PC-3 (cell line): ENCODE measurements at regions not wholly inside any gene's neighbourhood (a gene's known extent, or its start where the extent isn't known, plus 50 kb on each side); places are given as distances from the start of the nearest gene placed in this dataset.

Experiments used
- ATAC-seq: fragments of 200-7000 bp; cut with Tn5 transposase; 2 replicates; pipeline ENCODE4 v1.9.1; 2020; ENCODE audit warnings: mild to moderate bottlenecking, moderate library complexity
- BruUV-seq: library from RNA; stranded (reverse); fragments of 400-500 nt; replicated peaks from 2 replicates; lab custom pipeline; 2021; lab: Mats Ljungman, UMichigan
- CTCF ChIA-PET: fragments of 300-600 bp; sonication (Branson Sonifier 250); formaldehyde crosslinking; loops from one replicate; lab custom pipeline; 2022; ENCODE audit warnings: antibody characterized with exemption; lab: Charles Lee
- POLR2A ChIA-PET: fragments of 300-600 bp; sonication (Branson Sonifier 250); formaldehyde crosslinking; loops from one replicate; lab custom pipeline; 2022; ENCODE audit warnings: antibody characterized with exemption; ENCODE audit not compliant: unreplicated experiment; lab: Charles Lee
- DNase-seq: peaks from one replicate; pipeline ENCODE4 v3.0.0-alpha.2; 2015
- H2AFZ ChIP-seq: fragments of 300-600 bp; sonication (generic); 2 replicates; pipeline ENCODE4 v1.6.0; 2016; ENCODE audit warnings: antibody characterized with exemption, low read length
- H3F3A ChIP-seq: fragments of 300-600 bp; sonication (generic); one replicate; pipeline ENCODE4 v1.6.0; 2017; ENCODE audit warnings: antibody characterized with exemption, low read length, control low read depth, mild to moderate bottlenecking; ENCODE audit not compliant: unreplicated experiment
- H3K27ac ChIP-seq: fragments of 300-600 bp; sonication (generic); 2 replicates; pipeline ENCODE4 v1.5.1; 2016; ENCODE audit warnings: mild to moderate bottlenecking, low read length
- H3K27me3 ChIP-seq: fragments of 300-600 bp; sonication (generic); 2 replicates; pipeline ENCODE4 v1.6.1; 2016; ENCODE audit warnings: low read length, mixed read lengths
- H3K36me3 ChIP-seq: fragments of 300-600 bp; sonication (generic); 2 replicates; pipeline ENCODE4 v1.6.1; 2016; ENCODE audit warnings: low read depth, mixed run types, low read length, mixed read lengths
- H3K4me1 ChIP-seq: fragments of 300-600 bp; sonication (generic); 2 replicates; pipeline ENCODE4 v1.5.1; 2016; ENCODE audit warnings: low read length; ENCODE audit not compliant: insufficient read depth
- H3K4me2 ChIP-seq: fragments of 300-600 bp; sonication (generic); 2 replicates; pipeline ENCODE4 v1.6.0; 2016; ENCODE audit warnings: low read length
- H3K4me3 ChIP-seq: fragments of 300-600 bp; sonication (generic); 2 replicates; pipeline ENCODE4 v1.5.1; 2016; ENCODE audit warnings: mild to moderate bottlenecking, low read length, mixed read lengths
- H3K79me2 ChIP-seq: fragments of 300-600 bp; sonication (generic); 2 replicates; pipeline ENCODE4 v1.6.1; 2017; ENCODE audit warnings: low read length, mixed read lengths
- H3K9ac ChIP-seq: fragments of 300-600 bp; sonication (generic); 2 replicates; pipeline ENCODE4 v1.6.0; 2016; ENCODE audit warnings: mild to moderate bottlenecking, low read length
- H3K9me2 ChIP-seq: fragments of 300-600 bp; sonication (generic); replicated peaks from 2 replicates; pipeline ENCODE4 v1.6.1; 2016; ENCODE audit warnings: mixed run types, low read length, mixed read lengths
- H3K9me3 ChIP-seq: fragments of 300-600 bp; sonication (generic); 2 replicates; pipeline ENCODE4 v1.6.1; 2016; ENCODE audit warnings: low read length, mixed read lengths
- H4K20me1 ChIP-seq: fragments of 300-600 bp; sonication (generic); 2 replicates; pipeline ENCODE4 v1.6.1; 2016; ENCODE audit warnings: low read length, mixed read lengths
- EZH2 ChIP-seq: fragments of 300-600 bp; sonication (generic); IDR thresholded peaks from one replicate; pipeline ENCODE4 v1.6.1; 2017; ENCODE audit warnings: antibody characterized with exemption, mild to moderate bottlenecking, low read length; ENCODE audit not compliant: unreplicated experiment
- EZH2phosphoT487 ChIP-seq: fragments of 300-600 bp; sonication (generic); IDR thresholded peaks from 2 replicates; pipeline ENCODE4 v1.6.1; 2018; ENCODE audit warnings: mild to moderate bottlenecking, antibody characterized with exemption, low read length, borderline replicate concordance
- intact Hi-C: fragments of 100-400 bp; cut with micrococcal nuclease; formaldehyde crosslinking; loops from 2 replicates; pipeline ENCODE4 v1.9.0; 2023
- TF ChIP-seq, protein P1 (sequence below): fragments of 300-600 bp; sonication (generic); conservative IDR thresholded peaks from 2 replicates; pipeline ENCODE4 v1.5.1; 2017; ENCODE audit warnings: antibody characterized with exemption, low read depth, mild to moderate bottlenecking, low read length

GRCh38 chr17:22303096-22303495 is 610.8 kb downstream of the KCNJ18 start:
- no TSS peak for BruUV-seq

DNA sequence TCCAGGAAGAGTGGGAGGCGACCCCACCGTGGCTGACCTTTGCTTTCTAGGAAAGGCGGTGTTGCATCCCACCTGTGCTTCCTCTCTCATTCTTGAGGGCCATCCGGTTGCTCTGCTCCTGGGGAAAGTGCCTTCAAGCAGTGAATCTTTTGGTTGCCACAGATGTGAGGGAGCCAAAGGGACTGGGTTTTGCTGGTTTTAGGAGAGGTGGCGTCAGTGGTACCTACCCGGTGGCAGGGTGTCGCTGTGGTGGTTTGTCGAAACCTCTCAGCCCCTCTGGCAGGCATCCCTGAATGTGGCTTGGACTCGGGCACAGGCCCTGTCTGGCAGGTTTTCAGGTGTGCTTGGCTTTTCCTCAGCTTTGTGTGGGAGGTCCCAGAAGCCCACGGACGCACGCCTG is 611.5 kb downstream of the KCNJ18 start:
- no peak overlapping the region for H3K9ac ChIP-seq
- H3K4me2 ChIP-seq, result no peak overlapping the region
- no peak overlapping the region for H3K4me3 ChIP-seq
- H3K79me2 ChIP-seq, result no peaks in the 10 kb centered on the region
- H3K4me1 ChIP-seq, result no peaks in the 10 kb centered on the region
- no peaks in the 10 kb centered on the region for H4K20me1 ChIP-seq
- POLR2A ChIA-PET, result no interaction called here
- intact Hi-C loops, result no loop called here
- CTCF ChIA-PET, result no interaction called here
- DNase-seq, result no peak
- H3K9me2 ChIP-seq, result no peaks in the 10 kb centered on the region
- BruUV-seq, result no TSS peak
- H3F3A ChIP-seq, result no peaks in the 10 kb centered on the region
- no peak for ATAC-seq
- no peak overlapping the region for H2AFZ ChIP-seq
- no peaks in the 10 kb centered on the region; the same call in 1 of the 2 replicates for H3K9me3 ChIP-seq
- H3K27me3 ChIP-seq, result no peaks in the 10 kb centered on the region
- no peaks in the 10 kb centered on the region for H3K36me3 ChIP-seq
- H3K27ac ChIP-seq, result no peak overlapping the region
- TF ChIP-seq, protein P1, sequence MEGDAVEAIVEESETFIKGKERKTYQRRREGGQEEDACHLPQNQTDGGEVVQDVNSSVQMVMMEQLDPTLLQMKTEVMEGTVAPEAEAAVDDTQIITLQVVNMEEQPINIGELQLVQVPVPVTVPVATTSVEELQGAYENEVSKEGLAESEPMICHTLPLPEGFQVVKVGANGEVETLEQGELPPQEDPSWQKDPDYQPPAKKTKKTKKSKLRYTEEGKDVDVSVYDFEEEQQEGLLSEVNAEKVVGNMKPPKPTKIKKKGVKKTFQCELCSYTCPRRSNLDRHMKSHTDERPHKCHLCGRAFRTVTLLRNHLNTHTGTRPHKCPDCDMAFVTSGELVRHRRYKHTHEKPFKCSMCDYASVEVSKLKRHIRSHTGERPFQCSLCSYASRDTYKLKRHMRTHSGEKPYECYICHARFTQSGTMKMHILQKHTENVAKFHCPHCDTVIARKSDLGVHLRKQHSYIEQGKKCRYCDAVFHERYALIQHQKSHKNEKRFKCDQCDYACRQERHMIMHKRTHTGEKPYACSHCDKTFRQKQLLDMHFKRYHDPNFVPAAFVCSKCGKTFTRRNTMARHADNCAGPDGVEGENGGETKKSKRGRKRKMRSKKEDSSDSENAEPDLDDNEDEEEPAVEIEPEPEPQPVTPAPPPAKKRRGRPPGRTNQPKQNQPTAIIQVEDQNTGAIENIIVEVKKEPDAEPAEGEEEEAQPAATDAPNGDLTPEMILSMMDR, result no peak
- TF ChIP-seq EZH2, result no peak
- no peak for TF ChIP-seq EZH2phosphoT487

More at GRCh38 chr17:22303096-22303495, 610.8 kb downstream of the KCNJ18 start:
- H3K79me2 ChIP-seq, result no peaks in the 10 kb centered on the region
- DNase-seq (no peak), ATAC-seq (no peak)
- ChIA-PET CTCF (no interaction called here), POLR2A (no interaction called here)
- intact Hi-C loops, result no loop called here
- H3K4me1 ChIP-seq, result no peaks in the 10 kb centered on the region
- H3K27me3 ChIP-seq, result no peaks in the 10 kb centered on the region
- H3K27ac ChIP-seq, result no peak overlapping the region
- no peak overlapping the region for H3K4me3 ChIP-seq
- no peaks in the 10 kb centered on the region for H3K36me3 ChIP-seq
- H3K9me3 ChIP-seq, result no peaks in the 10 kb centered on the region; the same call in 1 of the 2 replicates
- no peak overlapping the region for H3K4me2 ChIP-seq
- no peaks in the 10 kb centered on the region for H4K20me1 ChIP-seq
- no peaks in the 10 kb centered on the region for H3F3A ChIP-seq
- H3K9me2 ChIP-seq, result no peaks in the 10 kb centered on the region
- no peak overlapping the region for H3K9ac ChIP-seq
- TF ChIP-seq, protein P1, result no peak
- TF ChIP-seq EZH2 (no peak), EZH2phosphoT487 (no peak)
- H2AFZ ChIP-seq, result no peak overlapping the region

- no peak overlapping the region for H3K9ac ChIP-seq
- BruUV-seq, result no TSS peak
- intact Hi-C loops, result no loop called here
- no peaks in the 10 kb centered on the region; the same call in 1 of the 2 replicates for H3K9me3 ChIP-seq
- no peaks in the 10 kb centered on the region for H3K4me1 ChIP-seq
- H3K79me2 ChIP-seq, result no peaks in the 10 kb centered on the region
- ChIA-PET CTCF (no interaction called here), POLR2A (no interaction called here)
- H3K36me3 ChIP-seq, result no peaks in the 10 kb centered on the region
- TF ChIP-seq EZH2phosphoT487, result no peak
- no peak for TF ChIP-seq EZH2
- TF ChIP-seq, protein P1, result no peak
- H3F3A ChIP-seq, result no peaks in the 10 kb centered on the region
- DNase-seq (no peak), ATAC-seq (no peak)
- no peaks in the 10 kb centered on the region for H3K9me2 ChIP-seq
- no peaks in the 10 kb centered on the region for H3K27me3 ChIP-seq
- no peak overlapping the region for H3K4me2 ChIP-seq
- no peak overlapping the region for H3K27ac ChIP-seq
- no peak overlapping the region for H2AFZ ChIP-seq
- H3K4me3 ChIP-seq, result no peak overlapping the region
- H4K20me1 ChIP-seq, result no peaks in the 10 kb centered on the region
Measured at GRCh38 chr17:22304667-22305303, 612.5 kb downstream of the KCNJ18 start.
